SK-N-MC (cell line): ENCODE measurements at regions not wholly inside any gene's neighbourhood (a gene's known extent, or its start where the extent isn't known, plus 50 kb on each side); places are given as distances from the start of the nearest gene placed in this dataset.

Experiments
- DNase-seq: peaks from one replicate; pipeline ENCODE4 v3.0.0-alpha.2; 2011; ENCODE audit warnings: low read depth, low spot score
- H3K27ac ChIP-seq: fragments of 200-600 bp; sonication (generic); 2 replicates; pipeline ENCODE4 v1.5.1; 2016; ENCODE audit warnings: mixed run types
- H3K36me3 ChIP-seq: fragments of 200-600 bp; sonication (generic); 2 replicates; pipeline ENCODE4 v1.6.1; 2017; ENCODE audit warnings: antibody characterized with exemption, low read length, mixed read lengths; ENCODE audit not compliant: insufficient read depth
- H3K4me3 ChIP-seq: fragments of 200-600 bp; sonication (generic); 2 replicates; pipeline ENCODE4 v1.5.1; 2016
- H3K9ac ChIP-seq: fragments of 200-600 bp; sonication (generic); 2 replicates; pipeline ENCODE4 v1.8.0; 2017; ENCODE audit warnings: mixed run types, mixed read lengths; ENCODE audit not compliant: insufficient read length
- H3K9me3 ChIP-seq: fragments of 200-600 bp; sonication (generic); 2 replicates; pipeline ENCODE4 v1.6.1; 2017; ENCODE audit warnings: low read depth, mild to moderate bottlenecking, antibody characterized with exemption, low read length, moderate library complexity, mixed read lengths
- EZH2 ChIP-seq: fragments of 200-600 bp; sonication (generic); IDR thresholded peaks from one replicate; pipeline ENCODE4 v1.6.1; 2017; ENCODE audit warnings: antibody characterized with exemption
- FOXP2 ChIP-seq: optimal IDR thresholded peaks from 2 replicates; pipeline ENCODE3; 2011; ENCODE audit warnings: mild to moderate bottlenecking, moderate library complexity; ENCODE audit not compliant: insufficient read depth; ENCODE audit errors: extremely low read length, control extremely low read depth
- POLR2AphosphoS5 ChIP-seq: IDR thresholded peaks from 2 replicates; pipeline ENCODE4 v1.6.1; 2012; ENCODE audit warnings: mild to moderate bottlenecking, low read depth, low read length, borderline replicate concordance

GRCh38 chr2:62370321-62371250 is 135.4 kb downstream of the TMEM17 start:
- Histone ChIP-seq H3K9me3 (no peaks in the 10 kb centered on the region), H3K4me3 (no peak overlapping the region), H3K9ac (no peak overlapping the region), H3K27ac (no peak overlapping the region), H3K36me3 (no peaks in the 10 kb centered on the region)
- TF ChIP-seq POLR2AphosphoS5 (no peak), EZH2 (no peak), FOXP2 (no peak)
- DNase-seq = no peak

- no peak for DNase-seq
- no peak overlapping the region for H3K27ac ChIP-seq
- no peaks in the 10 kb centered on the region for H3K36me3 ChIP-seq
- no peak overlapping the region for H3K9ac ChIP-seq
- TF ChIP-seq FOXP2 (no peak), POLR2AphosphoS5 (no peak), EZH2 (no peak)
- H3K9me3 ChIP-seq = no peaks in the 10 kb centered on the region
- no peak overlapping the region for H3K4me3 ChIP-seq
Observed at GRCh38 chr2:62369541-62370202, 136.3 kb downstream of the TMEM17 start.

- Histone ChIP-seq H3K27ac (no peak overlapping the region), H3K36me3 (no peaks in the 10 kb centered on the region), H3K9ac (no peak overlapping the region), H3K4me3 (no peak overlapping the region), H3K9me3 (no peaks in the 10 kb centered on the region)
- DNase-seq = no peak
- no peak for TF ChIP-seq EZH2
- no peak for TF ChIP-seq POLR2AphosphoS5
- TF ChIP-seq FOXP2 = no peak
Observed at GRCh38 chr2:62364791-62365528, 141.0 kb downstream of the TMEM17 start.

GRCh38 chr2:62363166-62363565 is 142.8 kb downstream of the TMEM17 start:
- Histone ChIP-seq H3K9me3 (no peaks in the 10 kb centered on the region), H3K4me3 (no peak overlapping the region), H3K9ac (no peak overlapping the region), H3K36me3 (no peaks in the 10 kb centered on the region), H3K27ac (no peak overlapping the region)
- no peak for DNase-seq
- no peak for TF ChIP-seq FOXP2
- no peak for TF ChIP-seq POLR2AphosphoS5
- TF ChIP-seq EZH2 = no peak

GRCh38 chr2:62362561-62362960 is 143.4 kb downstream of the TMEM17 start:
- Histone ChIP-seq H3K4me3 (no peak overlapping the region), H3K9me3 (no peaks in the 10 kb centered on the region), H3K27ac (no peak overlapping the region), H3K9ac (no peak overlapping the region), H3K36me3 (no peaks in the 10 kb centered on the region)
- TF ChIP-seq POLR2AphosphoS5 = no peak
- no peak for TF ChIP-seq EZH2
- TF ChIP-seq FOXP2 = no peak
- DNase-seq = no peak

- Histone ChIP-seq H3K4me3 (no peak overlapping the region), H3K9ac (no peak overlapping the region), H3K36me3 (no peaks in the 10 kb centered on the region), H3K9me3 (no peaks in the 10 kb centered on the region), H3K27ac (no peak overlapping the region)
- no peak for DNase-seq
- TF ChIP-seq FOXP2 = no peak
- TF ChIP-seq EZH2 = no peak
- no peak for TF ChIP-seq POLR2AphosphoS5
Observed at GRCh38 chr2:62361964-62362363, 144.0 kb downstream of the TMEM17 start.

GRCh38 chr2:62354771-62355561 is 151.0 kb downstream of the TMEM17 start:
- Histone ChIP-seq H3K4me3 (no peak overlapping the region), H3K36me3 (no peaks in the 10 kb centered on the region), H3K9ac (no peak overlapping the region), H3K27ac (no peak overlapping the region), H3K9me3 (no peaks in the 10 kb centered on the region)
- no peak for DNase-seq
- no peak for TF ChIP-seq POLR2AphosphoS5
- TF ChIP-seq FOXP2 = no peak
- no peak for TF ChIP-seq EZH2
